Parathyroid adenoma (tissue), 2 donors: ENCODE measurements at regions not wholly inside any gene's neighbourhood (a gene's known extent, or its start where the extent isn't known, plus 50 kb on each side); places are given as distances from the start of the nearest gene placed in this dataset.

Source experiments
- H2AFZ ChIP-seq: fragments of 300-600 bp; sonication (generic); one replicate; pipeline ENCODE4 v1.7.0; 2017; ENCODE audit warnings: antibody characterized with exemption, mild to moderate bottlenecking
- H3K27ac ChIP-seq: fragments of 300-600 bp; sonication (generic); one replicate; pipeline ENCODE4 v1.7.0; 2017
- H3K27me3 ChIP-seq: fragments of 300-600 bp; sonication (generic); one replicate; pipeline ENCODE4 v1.7.0; 2017; ENCODE audit warnings: low read length; ENCODE audit not compliant: control insufficient read depth, insufficient read depth
- H3K36me3 ChIP-seq: fragments of 300-600 bp; sonication (generic); one replicate; pipeline ENCODE4 v1.7.0; 2017; ENCODE audit warnings: low read length; ENCODE audit not compliant: control insufficient read depth, insufficient read depth
- H3K4me1 ChIP-seq: fragments of 300-600 bp; sonication (generic); one replicate; pipeline ENCODE4 v1.7.0; 2017; ENCODE audit warnings: control low read depth
- H3K4me2 ChIP-seq: fragments of 300-600 bp; sonication (generic); one replicate; pipeline ENCODE4 v1.7.0; 2017; ENCODE audit warnings: low read length
- H3K4me3 ChIP-seq: fragments of 300-600 bp; sonication (generic); one replicate; pipeline ENCODE4 v1.7.0; 2017; ENCODE audit warnings: low read depth, low read length
- H3K79me2 ChIP-seq: fragments of 300-600 bp; sonication (generic); one replicate; pipeline ENCODE4 v1.7.0; 2017; ENCODE audit warnings: control low read depth
- H3K9ac ChIP-seq: fragments of 300-600 bp; sonication (generic); one replicate; pipeline ENCODE4 v1.7.0; 2017; ENCODE audit warnings: mild to moderate bottlenecking
- H3K9me3 ChIP-seq: fragments of 300-600 bp; sonication (generic); one replicate; pipeline ENCODE4 v1.7.0; 2017; ENCODE audit warnings: low read length; ENCODE audit not compliant: control insufficient read depth
- TF ChIP-seq, protein P1 (sequence below): fragments of 300-600 bp; sonication (generic); IDR thresholded peaks from one replicate; pipeline ENCODE4 v1.7.0; 2017; ENCODE audit warnings: antibody characterized with exemption, mild to moderate bottlenecking
- donor health status: primary hyperparathyroidism.

DNA sequence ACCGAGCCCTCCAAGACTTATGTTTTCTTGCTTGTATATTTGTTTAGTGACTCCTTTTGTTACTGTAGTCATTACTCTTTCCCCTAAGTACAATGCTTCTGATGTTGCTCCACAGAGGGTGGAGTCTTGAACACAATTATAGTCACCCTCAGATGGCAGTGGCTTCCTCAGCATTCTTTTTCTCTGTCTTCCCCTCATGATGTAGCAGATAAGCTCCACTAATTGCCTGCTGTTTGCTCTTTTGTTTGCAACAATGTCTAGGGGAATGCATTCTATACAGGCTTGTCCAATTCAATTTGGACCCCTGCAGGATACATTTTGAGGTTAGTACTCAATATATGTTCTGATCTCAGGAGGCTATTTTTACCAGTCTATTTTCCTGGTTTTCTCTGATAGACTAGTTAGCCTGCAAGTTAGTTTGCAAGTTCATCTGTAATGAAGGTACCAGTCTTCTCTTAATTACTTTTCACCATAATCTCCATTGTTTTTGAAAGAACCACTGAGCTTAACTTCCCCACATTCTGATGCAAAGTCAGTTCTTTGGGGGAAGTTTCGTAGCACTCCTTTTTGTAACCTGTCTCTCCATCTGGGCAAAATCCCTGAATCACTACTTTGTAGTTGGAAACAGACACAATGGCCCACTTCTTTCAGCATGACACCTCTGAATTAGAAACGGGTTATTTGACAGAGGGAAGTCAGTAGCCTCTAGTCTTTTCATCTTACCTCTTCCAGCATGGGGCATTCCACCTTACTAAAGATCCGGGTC lies 1509.2 kb downstream of the CDH11 start:
- Histone ChIP-seq H3K9ac (no peak overlapping the region), H3K4me3 (no peak overlapping the region), H3K79me2 (no peaks in the 10 kb centered on the region), H3K27me3 (no peaks in the 10 kb centered on the region), H3K36me3 (no peaks in the 10 kb centered on the region), H3K4me1 (no peaks in the 10 kb centered on the region), H3K9me3 (no peaks in the 10 kb centered on the region), H3K4me2 (no peak overlapping the region), H3K27ac (no peak overlapping the region), H2AFZ (no peak overlapping the region)
- TF ChIP-seq, protein P1, sequence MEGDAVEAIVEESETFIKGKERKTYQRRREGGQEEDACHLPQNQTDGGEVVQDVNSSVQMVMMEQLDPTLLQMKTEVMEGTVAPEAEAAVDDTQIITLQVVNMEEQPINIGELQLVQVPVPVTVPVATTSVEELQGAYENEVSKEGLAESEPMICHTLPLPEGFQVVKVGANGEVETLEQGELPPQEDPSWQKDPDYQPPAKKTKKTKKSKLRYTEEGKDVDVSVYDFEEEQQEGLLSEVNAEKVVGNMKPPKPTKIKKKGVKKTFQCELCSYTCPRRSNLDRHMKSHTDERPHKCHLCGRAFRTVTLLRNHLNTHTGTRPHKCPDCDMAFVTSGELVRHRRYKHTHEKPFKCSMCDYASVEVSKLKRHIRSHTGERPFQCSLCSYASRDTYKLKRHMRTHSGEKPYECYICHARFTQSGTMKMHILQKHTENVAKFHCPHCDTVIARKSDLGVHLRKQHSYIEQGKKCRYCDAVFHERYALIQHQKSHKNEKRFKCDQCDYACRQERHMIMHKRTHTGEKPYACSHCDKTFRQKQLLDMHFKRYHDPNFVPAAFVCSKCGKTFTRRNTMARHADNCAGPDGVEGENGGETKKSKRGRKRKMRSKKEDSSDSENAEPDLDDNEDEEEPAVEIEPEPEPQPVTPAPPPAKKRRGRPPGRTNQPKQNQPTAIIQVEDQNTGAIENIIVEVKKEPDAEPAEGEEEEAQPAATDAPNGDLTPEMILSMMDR, result no peak

DNA sequence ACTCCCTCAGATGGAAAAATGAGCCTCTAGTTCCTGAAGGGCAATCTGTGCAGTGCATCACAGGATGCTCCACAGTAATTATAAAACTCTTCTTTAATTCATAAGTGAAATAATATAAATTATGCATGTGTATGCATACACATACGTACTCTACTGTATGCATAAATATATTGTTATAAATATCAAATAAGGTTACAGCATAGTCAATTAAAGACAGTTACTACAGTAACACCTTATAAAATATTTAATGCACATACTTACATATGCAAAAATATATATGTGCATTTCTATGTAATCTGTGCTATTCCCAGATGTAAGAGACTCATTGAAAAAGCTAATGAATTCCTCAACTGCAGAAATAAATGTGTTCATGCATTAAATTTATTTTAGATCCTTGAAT lies 1515.1 kb downstream of the CDH11 start:
- Histone ChIP-seq H3K79me2 (no peaks in the 10 kb centered on the region), H3K4me3 (no peak overlapping the region), H3K4me1 (no peaks in the 10 kb centered on the region), H3K9me3 (no peaks in the 10 kb centered on the region), H3K27ac (no peak overlapping the region), H2AFZ (no peak overlapping the region), H3K4me2 (no peak overlapping the region), H3K9ac (no peak overlapping the region), H3K27me3 (no peaks in the 10 kb centered on the region), H3K36me3 (no peaks in the 10 kb centered on the region)
- TF ChIP-seq, protein P1, result no peak

DNA sequence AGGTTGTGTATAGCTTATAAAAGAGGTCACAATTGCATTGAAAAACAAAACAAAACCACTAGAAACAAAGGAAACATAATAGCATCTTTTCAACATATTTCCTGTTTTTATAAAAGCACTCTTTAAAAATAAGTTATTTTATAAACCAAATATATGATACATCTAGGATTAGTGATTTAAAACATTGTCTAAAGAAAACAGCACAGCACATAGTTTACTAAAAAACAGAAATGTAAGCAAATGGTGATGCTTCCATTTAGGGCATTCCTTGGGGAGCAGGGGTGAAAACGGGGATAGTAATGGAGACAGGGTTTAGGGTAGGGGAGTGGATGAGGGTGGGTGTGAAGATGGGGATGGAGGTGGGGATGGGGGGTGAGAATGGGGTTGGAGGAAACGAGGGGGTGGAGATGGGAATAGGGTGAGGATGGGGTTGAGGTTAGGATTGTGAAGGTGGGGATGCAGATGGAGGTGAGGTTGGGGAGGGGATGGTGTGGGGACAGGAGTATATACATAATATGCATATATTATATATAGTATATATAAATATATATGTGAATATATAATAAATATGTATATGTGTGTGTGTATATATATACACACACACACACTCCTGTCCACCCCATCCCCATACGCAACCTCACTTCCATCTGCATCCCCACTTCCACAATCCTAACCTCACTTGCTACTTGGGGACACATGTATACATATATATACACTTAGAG lies 1519.5 kb downstream of the CDH11 start:
- Histone ChIP-seq H3K4me1 (no peaks in the 10 kb centered on the region), H2AFZ (no peak overlapping the region), H3K9me3 (no peaks in the 10 kb centered on the region), H3K4me3 (no peak overlapping the region), H3K79me2 (no peaks in the 10 kb centered on the region), H3K4me2 (no peak overlapping the region), H3K9ac (no peak overlapping the region), H3K27me3 (no peaks in the 10 kb centered on the region), H3K36me3 (no peaks in the 10 kb centered on the region), H3K27ac (no peak overlapping the region)
- TF ChIP-seq, protein P1, result no peak

DNA sequence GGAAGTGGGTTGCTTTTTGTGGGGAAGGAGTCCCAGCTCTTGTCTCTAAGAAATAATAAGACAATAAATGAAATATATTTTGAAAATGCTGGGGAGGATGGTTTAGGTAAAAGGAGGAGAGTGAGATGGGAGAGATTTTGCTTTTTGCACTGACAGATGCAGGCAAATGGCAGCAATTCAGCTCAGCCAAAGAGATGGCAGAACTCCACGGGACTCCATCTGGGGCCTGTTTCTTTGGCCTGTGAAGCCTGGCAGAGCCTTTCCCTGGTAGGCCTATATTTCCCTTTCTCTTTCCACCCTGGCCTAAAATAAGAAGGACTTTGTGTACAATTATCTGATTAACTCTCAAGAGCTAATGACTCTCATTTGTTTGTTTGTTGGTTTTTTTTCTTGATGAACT lies 1525.1 kb downstream of the CDH11 start:
- Histone ChIP-seq H3K4me3 (no peak overlapping the region), H3K4me2 (no peak overlapping the region), H3K27me3 (no peaks in the 10 kb centered on the region), H3K27ac (no peak overlapping the region), H3K36me3 (no peaks in the 10 kb centered on the region), H2AFZ (no peak overlapping the region), H3K4me1 (no peaks in the 10 kb centered on the region), H3K79me2 (no peaks in the 10 kb centered on the region), H3K9me3 (no peaks in the 10 kb centered on the region), H3K9ac (no peak overlapping the region)
- TF ChIP-seq, protein P1, result no peak
